ENCODE measurements at regions not wholly inside any gene's neighbourhood (a gene's known extent, or its start where the extent isn't known, plus 50 kb on each side); places are given as distances from the start of the nearest gene placed in this dataset.

GRCh38 chr6:44561060-44561623 lies 173.6 kb downstream of the CDC5L start:
- DNase-seq = no peak
- H3K36me3 Mint-ChIP-seq (ENCODE audit: low read depth) = no peaks in the 10 kb centered on the region
- TF ChIP-seq CTCF (IDR thresholded peaks at IDR 0.05) = no peak
- H3K4me1 Mint-ChIP-seq (ENCODE audit: low read depth) = no peaks in the 10 kb centered on the region
- no peak overlapping the region for H3K27ac Mint-ChIP-seq
- no peaks in the 10 kb centered on the region for H3K9me3 Mint-ChIP-seq
- no peak overlapping the region for H3K4me3 Mint-ChIP-seq
- peaks cover 47% of the 10 kb centered on the region for H3K27me3 Mint-ChIP-seq (ENCODE audit: insufficient read depth)

- no peak for TF ChIP-seq CTCF (IDR thresholded peaks at IDR 0.05)
- Mint-ChIP-seq H3K4me3 (no peak overlapping the region), H3K4me1 (ENCODE audit: low read depth) (no peaks in the 10 kb centered on the region), H3K36me3 (ENCODE audit: low read depth) (no peaks in the 10 kb centered on the region), H3K27ac (no peak overlapping the region), H3K9me3 (no peaks in the 10 kb centered on the region), H3K27me3 (ENCODE audit: insufficient read depth) (peaks cover 48% of the 10 kb centered on the region)
- no peak for DNase-seq
These were observed 174.5 kb downstream of the CDC5L start for GRCh38 chr6:44561832-44562665.

GRCh38 chr6:44563397-44563796 lies 175.9 kb downstream of the CDC5L start:
- Mint-ChIP-seq H3K27ac (no peak overlapping the region), H3K36me3 (ENCODE audit: low read depth) (no peaks in the 10 kb centered on the region), H3K4me1 (ENCODE audit: low read depth) (no peaks in the 10 kb centered on the region), H3K4me3 (no peak overlapping the region), H3K9me3 (no peaks in the 10 kb centered on the region), H3K27me3 (ENCODE audit: insufficient read depth) (peaks cover 41% of the 10 kb centered on the region)
- TF ChIP-seq CTCF (IDR thresholded peaks at IDR 0.05) = no peak
- DNase-seq = no peak

DNA sequence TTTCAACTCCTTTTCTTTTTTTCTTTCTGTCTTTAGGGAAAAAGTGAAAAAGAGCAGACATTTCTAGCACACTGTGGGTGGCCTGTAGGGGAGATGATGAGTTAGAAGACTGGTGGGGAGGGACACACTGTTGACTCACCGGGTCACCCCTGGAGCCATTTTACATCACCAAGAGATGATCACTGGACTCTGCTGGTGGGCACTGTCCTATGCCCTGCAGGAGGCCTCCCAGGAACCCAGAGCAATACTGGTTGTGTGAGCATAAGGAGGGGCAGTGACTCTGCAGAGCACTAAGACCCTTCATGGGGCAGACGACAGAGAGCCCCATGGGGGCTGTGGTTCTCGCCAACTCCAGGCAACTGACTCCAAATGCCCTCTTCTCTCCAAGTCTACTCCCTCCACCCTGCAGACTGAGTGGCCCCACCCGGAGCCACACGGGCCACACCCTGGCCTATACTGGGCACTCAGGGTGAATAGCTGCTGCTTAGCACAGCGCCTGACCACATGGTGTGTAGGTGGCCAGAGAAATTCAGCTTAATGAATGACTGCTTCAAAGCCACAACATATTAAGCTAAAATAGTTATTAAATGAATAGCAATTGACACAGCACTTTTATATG lies 177.5 kb downstream of the CDC5L start:
- Mint-ChIP-seq H3K27ac (no peak overlapping the region), H3K4me3 (no peak overlapping the region), H3K36me3 (ENCODE audit: low read depth) (no peaks in the 10 kb centered on the region), H3K27me3 (ENCODE audit: insufficient read depth) (peaks cover 37% of the 10 kb centered on the region), H3K9me3 (no peaks in the 10 kb centered on the region), H3K4me1 (ENCODE audit: low read depth) (peaks cover 8% of the 10 kb centered on the region)
- no peak for DNase-seq
- no peak for TF ChIP-seq CTCF (IDR thresholded peaks at IDR 0.05)

DNA sequence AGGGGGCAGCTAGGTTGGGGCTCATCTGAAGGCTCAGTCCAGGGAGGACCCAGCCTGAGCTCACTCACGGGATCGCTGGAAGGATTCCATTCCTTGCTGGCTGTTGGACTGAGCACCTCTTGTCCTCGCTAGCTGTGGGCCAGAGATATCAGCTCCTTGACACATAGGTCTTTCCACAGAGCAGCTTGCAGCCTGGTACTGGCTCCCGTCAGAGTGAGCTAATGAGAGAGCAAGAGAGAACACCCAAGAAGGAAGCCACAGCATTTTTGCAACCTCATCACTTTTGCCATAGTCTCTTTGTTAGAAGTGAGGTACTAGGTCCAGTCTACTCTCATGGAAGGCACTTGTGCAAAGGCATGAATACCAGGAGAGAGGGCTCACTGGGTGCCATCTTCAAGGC lies 179.9 kb downstream of the CDC5L start:
- no peak for DNase-seq
- H3K36me3 Mint-ChIP-seq (ENCODE audit: low read depth) = no peaks in the 10 kb centered on the region
- H3K27ac Mint-ChIP-seq = no peak overlapping the region
- H3K4me1 Mint-ChIP-seq (ENCODE audit: low read depth) = peaks cover 12% of the 10 kb centered on the region
- no peak for TF ChIP-seq CTCF (IDR thresholded peaks at IDR 0.05)
- H3K9me3 Mint-ChIP-seq = no peaks in the 10 kb centered on the region
- H3K27me3 Mint-ChIP-seq (ENCODE audit: insufficient read depth) = peaks cover 21% of the 10 kb centered on the region
- no peak overlapping the region for H3K4me3 Mint-ChIP-seq
